ENCODE measurements at regions not wholly inside any gene's neighbourhood (a gene's known extent, or its start where the extent isn't known, plus 50 kb on each side); places are given as distances from the start of the nearest gene placed in this dataset.
A peak's percentile ranks its signal among the peaks of the same experiment; 100 is the strongest.
"Not testable (repeated sequence)": the region's sequence is repeated elsewhere in the genome, so short reads cannot be mapped to it uniquely, and the experiment has no call there.

DNA sequence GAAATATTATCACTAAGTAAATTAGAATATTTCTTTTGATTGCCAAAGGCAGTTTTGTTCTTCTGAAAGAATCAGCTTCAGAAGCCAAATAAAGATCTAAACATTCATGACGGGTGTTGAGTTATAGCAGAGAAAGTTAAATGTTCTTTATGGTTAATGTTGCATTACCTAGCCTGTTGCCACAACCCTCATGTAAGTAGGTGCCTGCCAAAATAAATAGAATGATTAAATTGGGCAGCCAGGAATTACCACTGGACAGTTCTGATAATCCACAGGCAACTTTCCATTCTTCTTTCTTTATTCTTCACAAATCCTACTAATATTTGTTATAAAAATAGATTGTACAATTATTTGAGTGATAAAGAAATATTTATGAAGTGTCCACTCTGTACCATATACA is 217.9 kb upstream of the NRIP1 start:
- Histone ChIP-seq H3K4me1 (replicated peaks in 1 of 2) (no peaks in the 10 kb centered on the region), H3K27ac (no peak overlapping the region), H3K4me3 (no peak overlapping the region)
- ATAC-seq (replicated peaks in 6 of 8), result no peak
- WGBS, 10 experiments, result 17 to 100% (median 91%) methylated on average over 1 of the region's 1 CpG; no CpG with 5 or more reads in 2 of the 10 experiments
- in situ Hi-C loops (cut with MboI; ENCODE audit: low pct_unique_long_range_greater_than_20kb in 2 of 9, low sequenced_read_pairs in 9 of 9, unreplicated experiment in 9 of 9), result no loop called here

- Histone ChIP-seq H3K4me1 (replicated peaks in 1 of 2) (no peaks in the 10 kb centered on the region), H3K27ac (no peak overlapping the region), H3K4me3 (no peak overlapping the region)
- ATAC-seq (replicated peaks in 6 of 8), result no peak
- in situ Hi-C loops (cut with MboI; ENCODE audit: low pct_unique_long_range_greater_than_20kb in 2 of 9, low sequenced_read_pairs in 9 of 9, unreplicated experiment in 9 of 9), result no loop called here
These were observed 218.3 kb upstream of the NRIP1 start for GRCh38 chr21:15283138-15283537.

- no peaks in the 10 kb centered on the region for H3K4me1 ChIP-seq (replicated peaks in 1 of 2)
- no peak overlapping the region for H3K27ac ChIP-seq
- ATAC-seq (replicated peaks in 6 of 8), result no peak
- H3K4me3 ChIP-seq, result no peak overlapping the region
- in situ Hi-C loops (cut with MboI; ENCODE audit: low pct_unique_long_range_greater_than_20kb in 2 of 9, low sequenced_read_pairs in 9 of 9, unreplicated experiment in 9 of 9), result no loop called here
- 33 to 100% (median 83%) methylated on average over 1 to 2 of the region's 2 CpGs; no CpG with 5 or more reads in 5 of the 10 experiments for WGBS, 10 experiments
These were observed 219.0 kb upstream of the NRIP1 start for GRCh38 chr21:15283789-15284188.

DNA sequence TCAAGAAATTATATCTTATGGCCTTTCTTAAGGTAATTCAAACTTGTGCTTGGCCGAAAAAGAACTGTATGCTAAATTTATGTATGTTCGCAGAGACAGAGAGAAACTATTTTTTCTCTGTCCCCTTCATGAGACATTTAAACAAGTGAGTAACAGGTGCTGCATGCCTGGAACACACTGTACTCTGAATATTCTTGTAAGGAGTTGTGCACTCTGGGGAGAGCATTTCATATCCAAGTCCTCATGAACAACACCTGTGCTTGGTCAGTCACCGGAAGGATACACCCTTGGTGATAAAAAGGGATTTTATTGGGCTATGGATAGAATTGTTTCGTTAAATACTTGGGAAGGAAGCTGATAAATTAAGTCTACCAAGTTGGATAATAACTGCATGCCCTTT is 220.8 kb upstream of the NRIP1 start:
- in situ Hi-C loops (cut with MboI; ENCODE audit: low pct_unique_long_range_greater_than_20kb in 2 of 9, low sequenced_read_pairs in 9 of 9, unreplicated experiment in 9 of 9), result no loop called here
- WGBS, 10 experiments, result 49 to 100% (median 93%) methylated on average over 3 to 4 of the region's 4 CpGs; no CpG with 5 or more reads in 1 of the 10 experiments
- no peak for ATAC-seq (replicated peaks in 6 of 8)
- H3K4me1 ChIP-seq (replicated peaks in 1 of 2), result peaks cover 0 to 5% of the 10 kb centered on the region in 2 donors
- no peak overlapping the region for H3K4me3 ChIP-seq
- no peak overlapping the region for H3K27ac ChIP-seq

- WGBS, 10 experiments, result 70 to 100% (median 93%) methylated on average over 2 to 5 of the region's 13 CpGs; no CpG with 5 or more reads in 5 of the 10 experiments
- H3K4me3 ChIP-seq, result no peak overlapping the region
- H3K27ac ChIP-seq, result no peak overlapping the region
- no peak for ATAC-seq (replicated peaks in 6 of 8)
- peaks cover 3 to 9% of the 10 kb centered on the region in 2 donors for H3K4me1 ChIP-seq (replicated peaks in 1 of 2)
- in situ Hi-C loops (cut with MboI; ENCODE audit: low pct_unique_long_range_greater_than_20kb in 2 of 9, low sequenced_read_pairs in 9 of 9, unreplicated experiment in 9 of 9), result no loop called here
These were observed 224.4 kb upstream of the NRIP1 start for GRCh38 chr21:15289246-15289645.

DNA sequence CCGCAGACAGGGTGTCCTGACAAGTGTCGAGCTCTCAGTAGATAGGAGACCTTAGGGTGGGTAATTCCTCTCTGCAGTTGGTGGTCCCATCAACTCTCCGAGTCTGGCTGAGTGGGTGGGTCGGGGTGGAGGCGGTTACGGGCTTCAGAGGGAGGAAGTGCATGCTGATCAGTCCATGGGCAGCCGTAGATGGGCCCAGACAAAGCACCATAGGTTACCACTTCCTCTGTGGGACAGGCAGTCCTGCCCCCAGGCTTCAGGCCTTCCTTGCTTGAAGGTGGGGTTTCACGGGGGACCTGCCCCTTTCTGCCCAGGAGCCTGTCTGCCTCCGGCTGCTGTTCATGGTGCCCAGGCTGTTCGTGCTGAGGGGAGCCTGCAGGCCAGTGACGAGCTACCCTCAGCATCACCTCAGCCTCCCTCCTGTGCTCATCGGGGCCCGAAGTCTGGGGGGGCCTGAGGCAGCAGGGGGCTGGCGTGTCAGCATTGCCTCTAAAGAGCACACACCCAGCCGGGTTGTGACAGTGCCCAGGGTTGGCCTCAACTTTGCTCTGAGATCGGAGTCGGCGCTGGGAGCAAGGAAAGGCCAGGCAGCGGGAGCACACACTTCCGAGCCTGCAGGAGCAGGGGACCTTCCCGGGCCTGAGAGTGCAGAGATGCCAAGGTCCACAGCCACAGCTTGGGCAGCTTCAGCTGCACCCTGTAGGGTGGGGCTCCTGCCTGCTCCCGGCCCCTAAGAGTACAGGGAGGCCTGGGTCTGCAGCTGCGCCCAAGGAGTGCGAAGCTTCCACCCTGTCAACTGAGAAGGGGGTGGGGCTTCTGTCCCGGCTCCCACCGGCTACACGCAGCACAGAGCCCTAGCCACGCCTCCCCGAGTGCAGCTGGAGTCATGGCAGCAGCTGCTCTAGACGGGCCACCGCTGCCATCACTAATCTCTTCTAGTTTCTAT is 225.4 kb upstream of the NRIP1 start:
- WGBS, 10 experiments, result 17 to 80% (median 46%) methylated on average over 1 to 5 of the region's 31 CpGs; no CpG with 5 or more reads in 2 of the 10 experiments
- no peak overlapping the region for H3K4me3 ChIP-seq
- peaks cover 3 to 9% of the 10 kb centered on the region in 2 donors for H3K4me1 ChIP-seq (replicated peaks in 1 of 2)
- peak overlapping the region in 1 of 2 donors; percentile 9 for H3K27ac ChIP-seq
- peak; percentile 53 to 100 (median 99) for ATAC-seq (replicated peaks in 6 of 8)
- in situ Hi-C loops (cut with MboI; ENCODE audit: low pct_unique_long_range_greater_than_20kb in 2 of 9, low sequenced_read_pairs in 9 of 9, unreplicated experiment in 9 of 9), result no loop called here

GRCh38 chr21:15291621-15292266 is 226.9 kb upstream of the NRIP1 start:
- 63 to 100% (median 86%) methylated on average over 1 to 4 of the region's 4 CpGs; no CpG with 5 or more reads in 3 of the 10 experiments for WGBS, 10 experiments
- no peak overlapping the region for H3K27ac ChIP-seq
- ATAC-seq (replicated peaks in 6 of 8), result peak in 2 of 8 experiments; percentile 22 to 26
- in situ Hi-C loops (cut with MboI; ENCODE audit: low pct_unique_long_range_greater_than_20kb in 2 of 9, low sequenced_read_pairs in 9 of 9, unreplicated experiment in 9 of 9), result no loop called here
- H3K4me3 ChIP-seq, result no peak overlapping the region
- peaks cover 3 to 9% of the 10 kb centered on the region in 2 donors for H3K4me1 ChIP-seq (replicated peaks in 1 of 2)

DNA sequence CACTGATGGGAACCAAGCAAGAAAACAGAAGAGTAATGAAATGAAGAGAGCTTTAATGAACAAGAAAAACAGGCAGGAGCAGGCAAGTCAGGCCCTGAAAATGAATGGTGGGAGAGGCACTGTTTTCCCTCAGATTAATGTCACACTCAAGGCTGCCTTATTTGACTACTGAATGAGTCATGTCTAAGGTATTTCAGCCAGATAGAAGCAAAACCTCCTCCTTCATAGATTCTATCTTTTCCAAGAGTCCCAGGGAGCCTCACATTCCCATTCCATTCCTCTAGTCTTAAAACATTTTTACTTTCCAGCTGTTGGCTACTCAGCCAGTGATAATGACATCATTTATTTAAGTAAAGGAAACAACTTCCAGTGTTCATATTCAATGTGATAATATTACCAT is 228.4 kb upstream of the NRIP1 start:
- ATAC-seq (replicated peaks in 6 of 8), result peak; percentile 16 to 91 (median 46)
- in situ Hi-C loops (cut with MboI; ENCODE audit: low pct_unique_long_range_greater_than_20kb in 2 of 9, low sequenced_read_pairs in 9 of 9, unreplicated experiment in 9 of 9), result no loop called here
- Histone ChIP-seq H3K4me1 (replicated peaks in 1 of 2) (peaks cover 9 to 10% of the 10 kb centered on the region in 2 donors), H3K27ac (no peak overlapping the region), H3K4me3 (no peak overlapping the region)

- 79 to 100% (median 96%) methylated on average over 1 to 2 of the region's 2 CpGs; no CpG with 5 or more reads in 4 of the 10 experiments for WGBS, 10 experiments
- Histone ChIP-seq H3K4me1 (replicated peaks in 1 of 2) (peaks cover under 1 to 13% of the 10 kb centered on the region in 2 donors), H3K27ac (no peak overlapping the region), H3K4me3 (no peak overlapping the region)
- ATAC-seq (replicated peaks in 6 of 8), result no peak
- in situ Hi-C loops (cut with MboI; ENCODE audit: low pct_unique_long_range_greater_than_20kb in 2 of 9, low sequenced_read_pairs in 9 of 9, unreplicated experiment in 9 of 9), result no loop called here
These were observed 231.1 kb upstream of the NRIP1 start for GRCh38 chr21:15295875-15296274.

GRCh38 chr21:15297824-15298223 is 233.0 kb upstream of the NRIP1 start:
- in situ Hi-C loops (cut with MboI; ENCODE audit: low pct_unique_long_range_greater_than_20kb in 2 of 9, low sequenced_read_pairs in 9 of 9, unreplicated experiment in 9 of 9), result no loop called here
- H3K4me3 ChIP-seq, result no peak overlapping the region
- H3K4me1 ChIP-seq (replicated peaks in 1 of 2), result peaks cover 0 to 12% of the 10 kb centered on the region in 2 donors
- H3K27ac ChIP-seq, result no peak overlapping the region
- ATAC-seq (replicated peaks in 6 of 8), result peak in 2 of 8 experiments; percentile 50 to 51

GRCh38 chr21:15298306-15298705 is 233.5 kb upstream of the NRIP1 start:
- in situ Hi-C loops (cut with MboI; ENCODE audit: low pct_unique_long_range_greater_than_20kb in 2 of 9, low sequenced_read_pairs in 9 of 9, unreplicated experiment in 9 of 9), result no loop called here
- Histone ChIP-seq H3K4me1 (replicated peaks in 1 of 2) (peaks cover 0 to 10% of the 10 kb centered on the region in 2 donors), H3K4me3 (no peak overlapping the region), H3K27ac (no peak overlapping the region)
- no peak for ATAC-seq (replicated peaks in 6 of 8)
- 20 to 100% (median 83%) methylated on average over 1 to 4 of the region's 4 CpGs; no CpG with 5 or more reads in 2 of the 10 experiments for WGBS, 10 experiments

- ATAC-seq (replicated peaks in 6 of 8); H3K27ac ChIP-seq; H3K4me1 ChIP-seq (replicated peaks in 1 of 2); in situ Hi-C loops (cut with MboI; ENCODE audit: low pct_unique_long_range_greater_than_20kb in 2 of 9, low sequenced_read_pairs in 9 of 9, unreplicated experiment in 9 of 9); H3K4me3 ChIP-seq: not testable (repeated sequence)
- WGBS, 10 experiments, result 59 to 100% (median 90%) methylated on average over 1 to 8 of the region's 8 CpGs
These were observed 234.0 kb upstream of the NRIP1 start for GRCh38 chr21:15298755-15299154.

DNA sequence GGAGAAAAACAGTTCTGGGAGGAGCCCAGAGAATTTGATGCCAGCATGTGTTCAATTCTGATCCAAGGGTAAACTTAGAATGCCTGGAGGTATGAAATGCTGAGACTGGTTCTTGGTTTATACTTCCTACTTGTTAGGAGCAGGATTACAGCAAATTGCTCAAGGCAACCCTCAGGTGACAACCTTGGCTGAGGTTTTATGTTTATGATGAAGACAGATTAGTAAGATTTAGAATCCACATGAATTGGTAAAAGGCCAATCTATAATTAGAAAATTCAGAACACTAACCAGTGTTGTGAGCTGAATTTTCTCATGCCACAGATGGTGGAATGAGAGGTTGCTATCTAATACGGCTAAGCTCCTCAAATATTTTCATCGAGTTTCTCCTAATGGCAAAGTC is 235.3 kb upstream of the NRIP1 start:
- ATAC-seq (replicated peaks in 6 of 8), result peak in 1 of 8 experiments; percentile 35
- in situ Hi-C loops (cut with MboI; ENCODE audit: low pct_unique_long_range_greater_than_20kb in 2 of 9, low sequenced_read_pairs in 9 of 9, unreplicated experiment in 9 of 9), result no loop called here
- peaks cover 0 to 10% of the 10 kb centered on the region in 2 donors for H3K4me1 ChIP-seq (replicated peaks in 1 of 2)
- H3K4me3 ChIP-seq, result no peak overlapping the region
- 75 to 100% (median 100%) methylated on average over 1 to 2 of the region's 2 CpGs; no CpG with 5 or more reads in 1 of the 10 experiments for WGBS, 10 experiments
- H3K27ac ChIP-seq, result no peak overlapping the region
